Kidney (tissue), 13 donors: ENCODE measurements at regions not wholly inside any gene's neighbourhood (a gene's known extent, or its start where the extent isn't known, plus 50 kb on each side); places are given as distances from the start of the nearest gene placed in this dataset.

ENCODE experiments used
- DNase-seq, 5 donors: peaks; one replicate each; pipeline ENCODE4 v3.0.0-alpha.2; 2013 to 2020
- FAIRE-seq: peaks from 2 replicates; lab custom pipeline; 2012; peaks lifted over from hg19 to GRCh38; lab: Jason Lieb, UNC
- H3K27ac ChIP-seq, 2 donors: one replicate each; pipeline ENCODE4 v1.7.0; 2013; ENCODE audit warnings: low read depth in 2 of 2, low read length in 2 of 2, inconsistent platforms in 1 of 2
- H3K27me3 ChIP-seq: one replicate; pipeline ENCODE4 v1.7.1; 2013; ENCODE audit warnings: low read length, inconsistent platforms; ENCODE audit not compliant: control insufficient read depth, insufficient read depth
- H3K36me3 ChIP-seq, 3 donors: one replicate each; pipeline versions ENCODE4 v1.7.0 to v1.7.1; 2013; ENCODE audit warnings: low read length in 3 of 3, control low read depth in 1 of 3, inconsistent platforms in 1 of 3; ENCODE audit not compliant: insufficient read depth in 3 of 3, control insufficient read depth in 2 of 3
- H3K4me1 ChIP-seq, 3 donors: one replicate each; pipeline versions ENCODE4 v1.7.0 to v1.7.1; 2013; ENCODE audit warnings: low read length in 3 of 3, inconsistent platforms in 1 of 3, low read depth in 1 of 3; ENCODE audit not compliant: control insufficient read depth in 2 of 3, insufficient read depth in 2 of 3
- H3K4me3 ChIP-seq, 3 donors: one replicate each; pipeline versions ENCODE4 v1.7.0 to v1.8.1; 2013; ENCODE audit warnings: low read length in 3 of 3, control low read depth in 1 of 3, inconsistent platforms in 1 of 3
- H3K9ac ChIP-seq, 3 donors: one replicate each; pipeline versions ENCODE4 v1.7.0 to v1.7.1; 2013; ENCODE audit warnings: low read length in 3 of 3, control low read depth in 1 of 3, inconsistent platforms in 1 of 3
- H3K9me3 ChIP-seq, 3 donors: one replicate each; pipeline versions ENCODE4 v1.7.0 to v1.7.1; 2013; ENCODE audit warnings: low read length in 3 of 3, control low read depth in 1 of 3, inconsistent platforms in 1 of 3; ENCODE audit not compliant: control insufficient read depth in 2 of 3, insufficient read depth in 1 of 3
- CTCF ChIP-seq: IDR thresholded peaks from 3 replicates; pipeline ENCODE4 v1.5.1; 2012; ENCODE audit warnings: mild to moderate bottlenecking, moderate library complexity, borderline replicate concordance; ENCODE audit not compliant: insufficient read depth; ENCODE audit errors: extremely low read depth
- intact Hi-C: fragments of 100-400 bp; cut with DNase I; formaldehyde crosslinking; loops from one replicate; pipeline ENCODE4 v1.11.1; 2022
- donor health status: control.
- donor health status: control.
- donor health status: control.
- donor health status: control.
- donor health status: control.
- donor health status: DM: yes; HTN: yes; CAD: no.
- donor health status: Normal renal cell carcinoma (clear cell type).

DNA sequence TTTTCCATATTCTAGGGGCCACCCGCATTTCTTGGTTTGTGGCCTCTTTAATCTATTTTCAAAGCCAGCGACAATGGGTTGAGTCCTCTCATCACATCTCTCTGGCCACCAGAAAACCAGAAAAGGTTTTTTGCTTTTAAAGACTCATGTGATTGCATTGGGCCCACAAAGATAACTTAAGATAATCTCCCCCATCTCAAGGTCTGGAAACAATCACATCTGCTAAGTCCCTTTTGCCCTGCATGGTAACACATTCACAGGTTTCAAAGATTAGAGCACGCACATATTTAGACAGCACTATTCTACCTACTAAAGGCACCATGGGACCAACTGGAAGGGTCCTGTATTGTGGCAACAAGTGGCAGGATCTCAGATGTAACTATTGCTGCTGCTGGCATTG is 147.0 kb upstream of the MIR17HG start:
- H3K27me3 ChIP-seq, result no peaks in the 10 kb centered on the region
- DNase-seq (no peak), FAIRE-seq (no peak)
- intact Hi-C loops, result no loop called here
- H3K4me1 ChIP-seq, result no peaks in the 10 kb centered on the region
- H3K36me3 ChIP-seq, result no peaks in the 10 kb centered on the region
- H3K9me3 ChIP-seq, result no peaks in the 10 kb centered on the region
- no peak for TF ChIP-seq CTCF
- no peak overlapping the region for H3K27ac ChIP-seq
- H3K9ac ChIP-seq, result no peak overlapping the region
- no peak overlapping the region for H3K4me3 ChIP-seq

GRCh38 chr13:91203430-91203829 is 144.1 kb upstream of the MIR17HG start:
- Histone ChIP-seq H3K9me3 (no peaks in the 10 kb centered on the region), H3K9ac (no peak overlapping the region), H3K27me3 (no peaks in the 10 kb centered on the region), H3K36me3 (no peaks in the 10 kb centered on the region), H3K4me1 (no peaks in the 10 kb centered on the region), H3K27ac (no peak overlapping the region), H3K4me3 (no peak overlapping the region)
- DNase-seq (no peak), FAIRE-seq (no peak)
- TF ChIP-seq CTCF, result no peak
- intact Hi-C loops, result no loop called here

DNA sequence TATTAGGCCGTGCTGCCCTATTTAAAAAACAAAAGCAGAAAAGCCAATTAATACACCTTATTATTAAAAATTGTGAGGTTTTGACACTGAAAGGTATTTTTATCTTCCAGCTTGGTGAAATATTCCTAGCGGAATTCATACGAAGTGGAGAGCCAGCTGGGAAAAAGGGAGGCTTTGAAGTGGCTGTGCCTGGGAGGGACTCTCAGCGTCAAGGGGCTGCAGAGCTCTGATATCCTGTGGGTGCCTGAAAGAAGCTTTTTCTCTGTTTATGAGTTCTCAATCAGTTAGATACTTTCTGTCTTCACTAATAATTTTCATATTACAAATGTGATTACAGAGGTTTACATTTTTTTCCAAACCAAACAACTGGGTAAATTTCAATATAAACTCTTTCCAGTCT is 140.2 kb upstream of the MIR17HG start:
- no peak overlapping the region for H3K27ac ChIP-seq
- intact Hi-C loops, result no loop called here
- H3K36me3 ChIP-seq, result no peaks in the 10 kb centered on the region
- no peaks in the 10 kb centered on the region for H3K27me3 ChIP-seq
- FAIRE-seq (no peak), DNase-seq (no peak)
- H3K4me1 ChIP-seq, result no peaks in the 10 kb centered on the region
- H3K4me3 ChIP-seq, result no peak overlapping the region
- TF ChIP-seq CTCF, result no peak
- no peaks in the 10 kb centered on the region for H3K9me3 ChIP-seq
- H3K9ac ChIP-seq, result no peak overlapping the region

GRCh38 chr13:91211510-91211909 is 136.0 kb upstream of the MIR17HG start:
- H3K9ac ChIP-seq, result no peak overlapping the region
- H3K4me1 ChIP-seq, result no peaks in the 10 kb centered on the region
- no peak overlapping the region for H3K27ac ChIP-seq
- H3K4me3 ChIP-seq, result no peak overlapping the region
- intact Hi-C loops, result no loop called here
- FAIRE-seq (no peak), DNase-seq (no peak)
- H3K36me3 ChIP-seq, result no peaks in the 10 kb centered on the region
- TF ChIP-seq CTCF, result no peak
- H3K27me3 ChIP-seq, result no peaks in the 10 kb centered on the region
- no peaks in the 10 kb centered on the region for H3K9me3 ChIP-seq
